ENCODE measurements at regions not wholly inside any gene's neighbourhood (a gene's known extent, or its start where the extent isn't known, plus 50 kb on each side); places are given as distances from the start of the nearest gene placed in this dataset.
"Not testable (repeated sequence)": the region's sequence is repeated elsewhere in the genome, so short reads cannot be mapped to it uniquely, and the experiment has no call there.

DNA sequence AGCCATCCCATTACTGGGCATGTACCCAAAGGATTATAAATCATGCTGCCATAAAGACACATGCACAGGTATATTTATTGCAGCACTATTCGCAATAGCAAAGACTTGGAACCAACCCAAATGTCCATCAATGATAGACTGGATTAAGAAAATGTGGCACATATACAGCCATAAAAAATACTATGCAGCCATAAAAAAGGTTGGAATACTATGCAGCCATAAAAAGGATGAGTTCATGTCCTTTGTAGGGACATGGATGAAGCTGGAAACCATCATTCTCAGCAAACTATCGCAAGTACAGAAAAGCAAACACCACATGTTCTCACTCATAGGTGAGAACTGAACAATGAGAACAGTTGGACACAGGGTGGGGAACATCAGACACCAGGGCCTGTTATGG, 151.5 kb downstream of the PLK2 start:
- not testable (repeated sequence) for DNase-seq (ENCODE audit: low read depth in 4 of 4, low spot score in 1 of 4)

GRCh38 chr5:58300346-58300895, 159.5 kb downstream of the PLK2 start:
- no peak for DNase-seq (ENCODE audit: low read depth in 4 of 4, low spot score in 1 of 4)

- no peak for DNase-seq (ENCODE audit: low read depth in 4 of 4, low spot score in 1 of 4)
Measured at GRCh38 chr5:58299256-58299655, 160.6 kb downstream of the PLK2 start.

DNA sequence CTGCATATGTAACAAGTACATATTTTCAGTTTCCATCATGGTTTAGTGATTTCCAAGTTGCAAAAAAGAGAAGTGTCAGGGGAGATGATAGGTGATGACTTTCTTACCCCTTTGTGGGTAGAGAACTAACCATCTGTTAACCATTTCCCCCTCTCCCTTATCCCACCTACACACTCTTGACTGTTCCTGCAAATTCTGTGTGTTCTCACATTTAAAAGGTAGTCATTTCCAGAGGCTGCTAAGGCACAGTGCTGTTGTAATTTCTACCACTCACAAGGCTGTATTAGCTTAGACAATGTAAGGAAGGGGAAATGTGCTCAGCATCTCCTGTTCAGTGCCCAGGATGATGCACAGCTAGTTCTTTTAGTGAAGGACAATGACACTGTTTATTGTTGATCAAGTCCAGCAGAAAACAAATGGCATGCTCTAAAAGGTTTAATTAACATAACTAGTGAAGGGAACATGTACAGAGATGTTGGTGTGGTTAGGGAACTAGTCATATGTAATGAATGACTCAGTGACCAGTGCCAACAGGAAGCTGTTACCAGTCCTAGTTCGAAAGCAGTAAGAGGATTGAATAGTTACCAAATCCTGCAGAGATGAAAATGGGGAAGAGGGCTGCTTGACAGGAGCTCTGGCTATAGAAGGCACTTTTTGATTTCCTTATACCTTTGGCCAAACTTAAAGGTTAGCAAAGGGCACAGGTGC, 165.1 kb downstream of the PLK2 start:
- no peak for DNase-seq (ENCODE audit: low read depth in 4 of 4, low spot score in 1 of 4)

GRCh38 chr5:58288275-58288674, 171.6 kb downstream of the PLK2 start:
- not testable (repeated sequence) for DNase-seq (ENCODE audit: low read depth in 4 of 4, low spot score in 1 of 4)

- DNase-seq (ENCODE audit: low read depth in 4 of 4, low spot score in 1 of 4), result no peak
Measured at GRCh38 chr5:58286741-58287140, 173.1 kb downstream of the PLK2 start.

- no peak for DNase-seq (ENCODE audit: low read depth in 4 of 4, low spot score in 1 of 4)
Measured at GRCh38 chr5:58285900-58286299, 174.0 kb downstream of the PLK2 start.

DNA sequence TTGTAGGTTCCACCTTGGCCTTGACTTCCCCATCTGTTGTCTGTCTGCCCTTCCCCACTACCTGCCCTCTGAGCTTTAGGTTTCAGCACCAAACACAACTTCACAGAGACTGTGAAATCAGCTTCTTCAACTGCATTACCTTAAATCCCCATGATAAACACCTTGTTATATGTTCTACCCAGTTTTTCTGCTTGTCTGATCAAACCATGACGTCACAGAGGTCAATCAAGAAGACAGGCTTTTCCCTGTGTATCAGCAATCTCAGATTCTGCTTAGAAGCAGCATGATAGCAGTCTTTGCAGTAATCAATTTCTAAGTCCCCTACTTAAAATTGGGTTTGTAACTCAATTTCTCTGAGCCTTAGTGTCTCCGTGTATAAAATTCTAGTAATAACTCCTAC, 175.0 kb downstream of the PLK2 start:
- DNase-seq (ENCODE audit: low read depth in 4 of 4, low spot score in 1 of 4), result no peak

DNA sequence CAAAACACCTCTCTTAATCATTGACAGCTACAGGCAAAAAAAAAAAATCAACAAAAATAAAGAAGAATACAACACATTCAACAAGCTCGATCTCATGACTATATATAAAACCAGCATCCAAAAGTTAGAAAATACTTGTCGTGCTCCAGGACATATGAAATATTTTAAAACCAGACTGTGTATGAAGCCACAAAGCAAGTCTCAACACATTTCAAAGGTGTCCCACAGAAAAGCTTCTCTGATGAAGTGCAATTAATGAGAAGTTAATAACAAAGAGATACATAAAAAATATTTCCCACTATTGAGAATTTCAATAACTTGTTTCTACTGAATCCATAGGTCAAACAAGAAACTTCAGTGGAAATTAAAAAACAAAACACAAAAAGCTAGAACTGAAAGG, 178.7 kb downstream of the PLK2 start:
- DNase-seq (ENCODE audit: low read depth in 4 of 4, low spot score in 1 of 4), result no peak

GRCh38 chr5:58279259-58279658, 180.6 kb downstream of the PLK2 start:
- DNase-seq (ENCODE audit: low read depth in 4 of 4, low spot score in 1 of 4), result no peak

GRCh38 chr5:58276431-58276830, 183.5 kb downstream of the PLK2 start:
- DNase-seq (ENCODE audit: low read depth in 4 of 4, low spot score in 1 of 4), result no peak

DNA sequence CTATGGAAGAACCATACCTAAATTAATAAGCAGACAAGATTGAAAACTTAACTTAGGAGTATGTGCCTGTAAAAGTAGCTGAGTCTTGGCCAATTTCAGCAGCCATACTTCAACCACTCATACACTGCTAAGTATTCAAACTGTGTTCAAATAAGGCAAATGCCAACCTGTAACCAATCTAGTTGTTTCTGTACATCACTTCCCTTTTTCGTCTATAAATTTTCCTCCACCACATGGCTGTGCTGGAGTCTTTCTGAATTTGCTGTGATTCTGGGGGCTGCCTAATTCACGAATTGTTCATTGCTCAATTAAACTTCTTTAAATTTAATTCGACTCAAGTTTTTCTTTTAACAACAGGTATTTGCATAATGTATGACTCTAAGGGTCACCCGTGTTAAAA, 184.4 kb downstream of the PLK2 start:
- DNase-seq (ENCODE audit: low read depth in 4 of 4, low spot score in 1 of 4), result no peak

- no peak for DNase-seq (ENCODE audit: low read depth in 4 of 4, low spot score in 1 of 4)
Measured at GRCh38 chr5:58274191-58274590, 185.7 kb downstream of the PLK2 start.

GRCh38 chr5:58273711-58274110, 186.2 kb downstream of the PLK2 start:
- DNase-seq (ENCODE audit: low read depth in 4 of 4, low spot score in 1 of 4), result no peak

- no peak for DNase-seq (ENCODE audit: low read depth in 4 of 4, low spot score in 1 of 4)
Measured at GRCh38 chr5:58268268-58268667, 191.6 kb downstream of the PLK2 start.

DNA sequence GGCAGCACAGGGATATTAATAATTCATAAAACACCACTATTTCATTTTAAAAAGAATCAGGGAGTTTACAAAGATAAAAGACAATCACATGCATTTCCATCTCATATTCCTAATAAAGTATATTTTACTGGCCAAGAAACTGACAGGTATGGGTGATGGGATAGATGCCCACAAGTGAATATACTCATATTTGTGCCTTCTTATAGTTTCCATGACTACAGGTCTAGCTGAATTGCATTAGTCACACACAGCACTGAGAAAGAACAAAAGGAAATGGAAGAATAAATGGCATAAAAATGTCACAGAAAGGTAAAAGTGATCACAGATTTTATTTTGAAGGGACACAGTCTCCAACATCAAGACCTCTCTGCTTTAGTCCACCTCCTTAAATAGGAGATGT, 193.5 kb downstream of the PLK2 start:
- DNase-seq (ENCODE audit: low read depth in 4 of 4, low spot score in 1 of 4), result no peak

DNA sequence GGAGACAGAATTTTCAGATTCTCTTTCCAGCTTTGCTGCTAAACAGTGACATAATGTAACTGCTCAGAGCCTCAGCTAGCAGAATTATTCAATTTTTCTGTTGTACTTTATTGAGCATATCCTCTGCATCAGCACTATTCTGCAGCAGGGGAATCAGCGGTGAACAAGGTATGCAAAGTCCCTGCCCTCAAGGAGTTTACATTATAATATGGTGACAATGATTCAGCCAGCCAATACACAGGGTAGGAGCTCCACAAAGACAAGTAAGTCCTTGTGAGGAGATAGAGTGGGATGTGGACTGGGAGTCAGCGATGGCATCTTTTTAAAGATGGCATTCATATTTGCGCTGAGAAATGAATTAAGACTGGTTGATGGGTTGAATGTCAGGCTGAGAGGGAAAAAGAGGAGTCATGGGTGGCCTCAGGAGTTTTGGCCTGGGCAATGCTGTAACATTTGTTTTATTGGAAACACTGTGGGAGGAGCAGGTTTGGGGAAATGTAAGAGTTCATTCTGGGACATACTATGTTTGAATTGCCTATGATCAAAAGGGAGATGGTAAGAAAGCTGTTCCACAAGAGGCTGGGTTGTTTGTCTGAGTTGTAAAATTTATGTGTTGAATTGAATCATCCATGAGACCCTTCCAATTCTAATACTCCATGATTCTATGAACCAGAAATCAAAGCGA, 194.5 kb downstream of the PLK2 start:
- no peak for DNase-seq (ENCODE audit: low read depth in 4 of 4, low spot score in 1 of 4)

- no peak for DNase-seq (ENCODE audit: low read depth in 4 of 4, low spot score in 1 of 4)
Measured at GRCh38 chr5:58264276-58264675, 195.6 kb downstream of the PLK2 start.

DNA sequence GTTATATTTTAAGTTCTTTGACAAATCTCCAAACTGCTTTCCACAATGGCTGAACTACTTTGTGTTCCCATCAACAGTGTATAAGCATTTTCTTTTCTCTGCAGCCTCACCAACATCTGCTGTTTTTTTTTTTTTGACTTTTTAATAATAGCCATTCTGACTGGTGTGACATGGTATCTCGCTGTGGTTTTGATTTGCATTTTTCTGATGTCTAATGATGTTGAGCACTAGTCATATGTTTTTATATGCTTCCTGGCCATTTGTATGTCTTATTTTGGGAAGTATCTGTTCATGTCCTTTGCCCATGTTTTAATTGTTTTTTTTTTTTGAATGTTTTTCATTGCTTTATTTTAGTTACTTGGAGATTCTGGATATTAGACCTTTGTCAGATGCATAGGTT, 196.6 kb downstream of the PLK2 start:
- no peak for DNase-seq (ENCODE audit: low read depth in 4 of 4, low spot score in 1 of 4)

DNA sequence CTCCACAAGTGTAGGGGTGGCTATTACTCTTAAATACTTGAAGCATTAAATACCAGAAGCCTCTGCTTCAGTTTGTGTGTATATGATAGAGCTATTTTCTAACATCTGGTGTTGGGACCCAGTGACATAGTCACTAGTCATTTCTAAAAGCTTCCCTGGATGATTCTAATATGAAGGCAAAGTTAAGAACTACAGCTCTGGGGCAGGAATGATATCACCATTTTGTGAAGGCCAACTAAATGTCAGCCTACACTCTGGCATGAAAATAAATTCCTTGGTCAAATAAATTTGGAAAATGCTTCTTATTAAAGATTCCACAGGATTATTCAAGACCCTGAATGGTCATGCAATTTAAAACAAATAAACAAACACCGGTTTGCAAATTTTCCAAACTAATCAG, 197.7 kb downstream of the PLK2 start:
- no peak for DNase-seq (ENCODE audit: low read depth in 4 of 4, low spot score in 1 of 4)

- no peak for DNase-seq (ENCODE audit: low read depth in 4 of 4, low spot score in 1 of 4)
Measured at GRCh38 chr5:58261605-58262004, 198.3 kb downstream of the PLK2 start.

GRCh38 chr5:58260243-58260642, 199.6 kb downstream of the PLK2 start:
- no peak for DNase-seq (ENCODE audit: low read depth in 4 of 4, low spot score in 1 of 4)

GRCh38 chr5:58259685-58260152, 200.2 kb downstream of the PLK2 start:
- DNase-seq (ENCODE audit: low read depth in 4 of 4, low spot score in 1 of 4), result no peak

Measured in stimulated activated CD4-positive, alpha-beta T cell treated with anti-CD3 and anti-CD28 coated beads, Interleukin-1b, Interleukin-23, amount 100 ng/mL, for 24 hours (primary cell).